GM23248 (cell line): ENCODE measurements at regions not wholly inside any gene's neighbourhood (a gene's known extent, or its start where the extent isn't known, plus 50 kb on each side); places are given as distances from the start of the nearest gene placed in this dataset.

Source experiments
- EZH2 ChIP-seq: fragments of 200-600 bp; sonication (generic); IDR thresholded peaks from 2 replicates; pipeline ENCODE4 v1.6.1; 2018; ENCODE audit warnings: antibody characterized with exemption, mild to moderate bottlenecking; ENCODE audit not compliant: insufficient read depth, poor library complexity, severe bottlenecking
- EZH2phosphoT487 ChIP-seq: fragments of 200-600 bp; sonication (generic); IDR thresholded peaks from 2 replicates; pipeline ENCODE4 v1.6.1; 2018; ENCODE audit warnings: antibody characterized with exemption, moderate library complexity, mild to moderate bottlenecking, low read depth; ENCODE audit not compliant: insufficient read depth

DNA sequence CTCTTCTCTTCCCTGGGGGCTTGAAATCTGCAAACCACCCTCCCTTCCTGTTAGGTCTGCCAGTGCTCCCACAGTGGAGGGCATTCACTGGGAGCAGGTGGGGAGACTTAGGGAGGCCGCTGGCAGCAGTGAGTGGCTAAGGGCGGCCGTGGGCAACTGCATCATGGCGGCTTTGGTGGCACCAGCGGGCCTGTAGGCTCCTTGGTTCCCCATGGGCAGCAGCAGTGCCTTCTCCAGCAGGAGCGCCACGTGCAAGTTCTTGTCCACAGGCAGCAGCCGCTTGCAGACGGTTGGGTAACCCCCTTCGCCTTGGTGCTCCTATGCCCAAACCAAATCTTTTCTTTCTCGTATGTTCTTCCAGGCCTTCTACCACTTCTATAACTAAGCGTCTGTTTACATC, 158.2 kb downstream of the SREK1 start:
- TF ChIP-seq EZH2phosphoT487: no peak
- no peak for TF ChIP-seq EZH2
